ENCODE measurements at regions not wholly inside any gene's neighbourhood (a gene's known extent, or its start where the extent isn't known, plus 50 kb on each side); places are given as distances from the start of the nearest gene placed in this dataset.

GRCh38 chr5:144941004-144941403 is 770.3 kb downstream of the KCTD16 start:
- ChIA-PET CTCF (no interaction called here), POLR2A (ENCODE audit: unreplicated experiment) (no interaction called here)
- intact Hi-C loops (cut with micrococcal nuclease; ENCODE audit: unreplicated experiment) = no loop called here
- Histone ChIP-seq H4K20me1 (ENCODE audit: insufficient read depth) (no peaks in the 10 kb centered on the region), H3K9me3 (ENCODE audit: insufficient read depth, low read depth) (no peaks in the 10 kb centered on the region), H3K79me2 (ENCODE audit: low read depth) (no peaks in the 10 kb centered on the region), H3K36me3 (ENCODE audit: low read depth) (no peaks in the 10 kb centered on the region), H3K27ac (no peak overlapping the region), H3K4me1 (replicated peaks; ENCODE audit: insufficient read depth) (no peaks in the 10 kb centered on the region), H3K4me2 (no peak overlapping the region), H3F3A (ENCODE audit: insufficient read depth, low read depth) (no peaks in the 10 kb centered on the region), H3K27me3 (ENCODE audit: insufficient read depth, low read depth) (no peaks in the 10 kb centered on the region), H3K9me2 (ENCODE audit: insufficient read depth) (no peaks in the 10 kb centered on the region), H2AFZ (no peak overlapping the region), H3K4me3 (no peak overlapping the region)
- no peak for TF ChIP-seq CTCF (conservative IDR thresholded peaks at IDR 0.05)
- DNase-seq = no peak
- BruUV-seq (replicated peaks) = no TSS peak

GRCh38 chr5:144918371-144918770 is 747.7 kb downstream of the KCTD16 start:
- no peak for DNase-seq
- no peak overlapping the region for H3K4me2 ChIP-seq
- no peaks in the 10 kb centered on the region for H3K27me3 ChIP-seq (ENCODE audit: insufficient read depth, low read depth)
- CTCF ChIA-PET = no interaction called here
- no peaks in the 10 kb centered on the region for H3K9me2 ChIP-seq (ENCODE audit: insufficient read depth)
- H3K4me1 ChIP-seq (replicated peaks; ENCODE audit: insufficient read depth) = no peaks in the 10 kb centered on the region
- H2AFZ ChIP-seq = no peak overlapping the region
- intact Hi-C loops (cut with micrococcal nuclease; ENCODE audit: unreplicated experiment) = no loop called here
- no peak overlapping the region for H3K27ac ChIP-seq
- no peaks in the 10 kb centered on the region for H3K36me3 ChIP-seq (ENCODE audit: low read depth)
- no peaks in the 10 kb centered on the region for H3K9me3 ChIP-seq (ENCODE audit: insufficient read depth, low read depth)
- no peak for TF ChIP-seq CTCF (conservative IDR thresholded peaks at IDR 0.05)
- TF ChIP-seq EZH2 (IDR thresholded peaks at IDR 0.05; ENCODE audit: low read depth) = no peak
- POLR2A ChIA-PET (ENCODE audit: unreplicated experiment) = no interaction called here
- H3K79me2 ChIP-seq (ENCODE audit: low read depth) = no peaks in the 10 kb centered on the region
- BruUV-seq (replicated peaks) = no TSS peak
- H3K4me3 ChIP-seq = no peak overlapping the region
- no peaks in the 10 kb centered on the region for H4K20me1 ChIP-seq (ENCODE audit: insufficient read depth)
- no peaks in the 10 kb centered on the region for H3F3A ChIP-seq (ENCODE audit: insufficient read depth, low read depth)

- Histone ChIP-seq H3K9me2 (ENCODE audit: insufficient read depth) (no peaks in the 10 kb centered on the region), H3K27ac (no peak overlapping the region), H2AFZ (no peak overlapping the region), H4K20me1 (ENCODE audit: insufficient read depth) (no peaks in the 10 kb centered on the region), H3F3A (ENCODE audit: insufficient read depth, low read depth) (no peaks in the 10 kb centered on the region), H3K36me3 (ENCODE audit: low read depth) (no peaks in the 10 kb centered on the region), H3K4me3 (no peak overlapping the region), H3K79me2 (ENCODE audit: low read depth) (no peaks in the 10 kb centered on the region), H3K4me2 (no peak overlapping the region), H3K4me1 (replicated peaks; ENCODE audit: insufficient read depth) (no peaks in the 10 kb centered on the region), H3K9me3 (ENCODE audit: insufficient read depth, low read depth) (no peaks in the 10 kb centered on the region), H3K27me3 (ENCODE audit: insufficient read depth, low read depth) (no peaks in the 10 kb centered on the region)
- intact Hi-C loops (cut with micrococcal nuclease; ENCODE audit: unreplicated experiment) = no loop called here
- POLR2A ChIA-PET (ENCODE audit: unreplicated experiment) = no interaction called here
- BruUV-seq (replicated peaks) = no TSS peak
- no peak for DNase-seq
- CTCF ChIA-PET = no interaction called here
- no peak for TF ChIP-seq EZH2 (IDR thresholded peaks at IDR 0.05; ENCODE audit: low read depth)
- no peak for TF ChIP-seq CTCF (conservative IDR thresholded peaks at IDR 0.05)
Measured at GRCh38 chr5:144915452-144915851, 744.8 kb downstream of the KCTD16 start.
